Mesendoderm (in vitro differentiated cells): ENCODE measurements at regions not wholly inside any gene's neighbourhood (a gene's known extent, or its start where the extent isn't known, plus 50 kb on each side); places are given as distances from the start of the nearest gene placed in this dataset.

Source experiments
- DNase-seq: peaks from one replicate; pipeline ENCODE4 v3.0.0; 2013
- H2AK5ac ChIP-seq: 2 replicates; pipeline ENCODE4 v1.6.1; 2013; ENCODE audit warnings: low read length, inconsistent platforms
- H2BK120ac ChIP-seq: 2 replicates; pipeline ENCODE4 v1.6.1; 2013; ENCODE audit warnings: low read depth, mild to moderate bottlenecking, low read length, moderate library complexity, mixed read lengths
- H2BK15ac ChIP-seq: replicated peaks from 2 replicates; pipeline ENCODE4 v1.6.1; 2013; ENCODE audit warnings: low read depth, mild to moderate bottlenecking, moderate library complexity
- H2BK5ac ChIP-seq: 2 replicates; pipeline ENCODE4 v1.6.1; 2013; ENCODE audit warnings: low read length, inconsistent platforms
- H3K18ac ChIP-seq: 2 replicates; pipeline ENCODE4 v1.6.1; 2013; ENCODE audit warnings: mild to moderate bottlenecking, low read length, mixed read lengths
- H3K23ac ChIP-seq: one replicate; pipeline ENCODE4 v1.6.1; 2013; ENCODE audit warnings: low read length
- H3K27ac ChIP-seq: 2 replicates; pipeline ENCODE4 v1.5.1; 2013; ENCODE audit warnings: low read depth, mild to moderate bottlenecking, inconsistent platforms, low read length, moderate library complexity
- H3K27me3 ChIP-seq: 2 replicates; pipeline ENCODE4 v1.6.1; 2013; ENCODE audit warnings: low read length, control low read depth, mild to moderate bottlenecking, inconsistent platforms; ENCODE audit not compliant: insufficient read depth, poor library complexity
- H3K36me3 ChIP-seq: 2 replicates; pipeline ENCODE4 v1.6.1; 2013; ENCODE audit warnings: low read length, inconsistent platforms; ENCODE audit not compliant: control insufficient read depth, insufficient read depth
- H3K4ac ChIP-seq: one replicate; pipeline ENCODE4 v1.6.1; 2013; ENCODE audit warnings: low read depth, mild to moderate bottlenecking, low read length, moderate library complexity
- H3K4me1 ChIP-seq: 2 replicates; pipeline ENCODE4 v1.6.1; 2013; ENCODE audit warnings: low read depth, low read length, inconsistent platforms; ENCODE audit not compliant: control insufficient read depth
- H3K4me2 ChIP-seq: 2 replicates; pipeline ENCODE4 v1.6.1; 2013; ENCODE audit warnings: low read length
- H3K4me3 ChIP-seq: 2 replicates; pipeline ENCODE4 v1.5.1; 2013; ENCODE audit warnings: mild to moderate bottlenecking, low read length
- H3K56ac ChIP-seq: one replicate; pipeline ENCODE4 v1.6.1; 2013; ENCODE audit warnings: low read length
- H3K79me1 ChIP-seq: 2 replicates; pipeline ENCODE4 v1.6.1; 2013; ENCODE audit warnings: low read length, inconsistent platforms
- H3K79me2 ChIP-seq: 2 replicates; pipeline ENCODE4 v1.6.1; 2013; ENCODE audit warnings: mild to moderate bottlenecking, low read length; ENCODE audit not compliant: control insufficient read depth, insufficient read depth
- H3K9ac ChIP-seq: 2 replicates; pipeline ENCODE4 v1.6.1; 2013; ENCODE audit warnings: low read length, inconsistent platforms
- H4K5ac ChIP-seq: one replicate; pipeline ENCODE4 v1.6.1; 2013; ENCODE audit warnings: low read length
- H4K8ac ChIP-seq: one replicate; pipeline ENCODE4 v1.6.1; 2013; ENCODE audit warnings: low read depth, mild to moderate bottlenecking, control low read depth, low read length, moderate library complexity
- WGBS: extraction: QIAGEN DNeasy Blood & Tissue Kit; methylation state at CpG from one replicate; pipeline ENCODE4 v1.1.7; 2013; ENCODE audit warnings: low lambda C conversion rate, missing lambda C conversion rate; ENCODE audit not compliant: insufficient coverage; ENCODE audit errors: extremely low coverage; 5-methylcytosine and 5-hydroxymethylcytosine counted together

DNA sequence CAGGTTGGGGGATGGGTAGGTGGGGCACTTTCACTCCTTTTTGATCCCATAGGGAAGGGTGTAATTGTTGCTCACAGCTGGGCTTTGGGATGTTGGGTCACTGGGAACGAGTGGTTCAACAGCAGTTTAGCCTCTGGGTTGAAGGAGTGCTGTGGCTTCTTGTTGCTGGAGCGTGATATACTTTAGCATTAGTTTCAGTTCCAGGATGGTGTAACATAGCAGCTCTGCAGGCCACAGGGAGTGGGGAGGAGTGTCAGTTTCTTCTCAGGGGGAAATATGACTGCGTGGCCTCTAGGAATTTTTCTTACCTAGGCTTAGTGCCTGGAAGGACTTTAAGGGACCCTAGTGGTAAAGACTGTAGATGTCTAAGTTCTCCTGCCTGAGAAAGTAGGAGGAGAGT lies 1105.3 kb upstream of the TMPRSS15 start:
- Histone ChIP-seq H2BK120ac (no peak overlapping the region), H3K4me2 (no peak overlapping the region), H3K23ac (no peak overlapping the region), H3K9ac (no peak overlapping the region), H3K27me3 (no peaks in the 10 kb centered on the region), H2BK5ac (no peak overlapping the region), H3K56ac (no peak overlapping the region), H3K4ac (no peak overlapping the region), H3K79me1 (no peaks in the 10 kb centered on the region), H3K27ac (no peak overlapping the region), H3K4me1 (no peaks in the 10 kb centered on the region), H3K36me3 (no peaks in the 10 kb centered on the region), H4K8ac (no peak overlapping the region), H3K18ac (no peak overlapping the region), H2AK5ac (no peak overlapping the region), H2BK15ac (no peak overlapping the region), H4K5ac (no peak overlapping the region), H3K4me3 (no peak overlapping the region), H3K79me2 (no peaks in the 10 kb centered on the region)
- no peak for DNase-seq
- no CpG with 5 or more reads among the region's 3 CpGs for WGBS

DNA sequence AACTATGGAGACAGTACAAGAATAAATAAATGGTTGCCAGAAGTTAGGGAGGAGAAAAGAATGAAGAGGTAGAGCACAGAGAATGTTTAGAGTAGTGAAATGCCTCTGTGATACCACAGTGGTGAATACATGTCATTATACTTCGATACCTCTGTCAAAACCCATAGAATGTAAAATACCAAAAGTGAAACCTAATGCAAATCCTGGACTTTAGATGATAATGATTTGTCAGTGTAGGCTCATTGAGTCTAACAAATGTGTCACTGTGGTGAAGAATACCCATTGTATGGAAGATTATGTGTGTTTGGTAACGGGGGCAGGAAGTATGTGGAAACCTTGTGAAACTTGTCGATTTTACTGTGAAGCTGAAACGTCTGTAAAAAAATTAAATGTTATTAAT lies 1106.5 kb upstream of the TMPRSS15 start:
- WGBS, result no CpG with 5 or more reads among the region's 4 CpGs
- Histone ChIP-seq H2BK15ac (no peak overlapping the region), H4K8ac (no peak overlapping the region), H3K4me2 (no peak overlapping the region), H3K79me1 (no peaks in the 10 kb centered on the region), H3K27ac (no peak overlapping the region), H4K5ac (no peak overlapping the region), H3K23ac (no peak overlapping the region), H3K4me1 (no peaks in the 10 kb centered on the region), H3K4ac (no peak overlapping the region), H3K56ac (no peak overlapping the region), H3K36me3 (no peaks in the 10 kb centered on the region), H2AK5ac (no peak overlapping the region), H3K4me3 (no peak overlapping the region), H3K27me3 (no peaks in the 10 kb centered on the region), H3K79me2 (no peaks in the 10 kb centered on the region), H2BK5ac (no peak overlapping the region), H2BK120ac (no peak overlapping the region), H3K18ac (no peak overlapping the region), H3K9ac (no peak overlapping the region)
- no peak for DNase-seq

DNA sequence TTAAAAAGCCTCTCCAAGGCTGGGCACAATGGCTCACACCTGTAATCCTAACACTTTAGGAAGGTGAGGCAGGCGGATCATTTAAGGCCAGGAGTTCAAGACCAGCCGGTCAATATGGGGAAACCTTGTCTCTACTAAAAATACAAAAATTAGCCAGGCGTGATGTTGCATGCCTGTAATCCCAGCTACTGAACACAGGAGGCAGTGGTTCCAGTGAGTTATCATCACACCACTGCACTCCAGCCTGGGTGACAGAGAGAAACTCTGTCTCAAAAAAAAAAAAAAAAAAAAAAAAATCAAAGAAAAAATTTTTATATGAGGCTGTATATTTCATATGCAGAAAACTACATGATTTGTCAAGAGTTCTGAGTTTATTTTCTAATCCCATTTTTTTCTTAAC lies 1107.1 kb upstream of the TMPRSS15 start:
- Histone ChIP-seq H3K56ac (no peak overlapping the region), H2BK120ac (no peak overlapping the region), H3K4me1 (no peaks in the 10 kb centered on the region), H3K18ac (no peak overlapping the region), H2BK5ac (no peak overlapping the region), H4K5ac (no peak overlapping the region), H4K8ac (no peak overlapping the region), H3K23ac (no peak overlapping the region), H3K4ac (no peak overlapping the region), H3K36me3 (no peaks in the 10 kb centered on the region), H3K79me2 (no peaks in the 10 kb centered on the region), H3K4me2 (no peak overlapping the region), H3K4me3 (no peak overlapping the region), H3K27ac (no peak overlapping the region), H2BK15ac (no peak overlapping the region), H3K9ac (no peak overlapping the region), H2AK5ac (no peak overlapping the region), H3K27me3 (no peaks in the 10 kb centered on the region), H3K79me1 (no peaks in the 10 kb centered on the region)
- no CpG with 5 or more reads among the region's 3 CpGs for WGBS
- DNase-seq, result peak; percentile 13

DNA sequence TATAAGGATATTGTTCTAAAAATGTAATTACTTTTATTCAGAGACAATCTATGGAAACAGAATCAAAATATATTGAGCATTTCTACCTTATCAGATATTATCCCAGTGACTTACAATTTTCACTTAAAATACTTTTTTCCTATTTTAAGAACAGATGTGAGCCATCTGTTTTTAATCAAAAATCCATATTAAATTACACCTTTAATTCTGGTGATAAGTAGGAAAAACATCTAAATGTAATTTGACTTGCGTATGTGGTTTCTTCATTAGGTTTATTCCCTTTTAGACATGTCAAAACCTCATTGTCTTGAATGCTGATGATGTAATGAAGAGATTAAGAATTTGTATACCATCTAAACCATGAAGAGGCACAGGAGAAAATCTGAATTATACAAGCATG lies 1118.8 kb upstream of the TMPRSS15 start:
- no peaks in the 10 kb centered on the region for H3K79me2 ChIP-seq
- no peak overlapping the region for H3K4me3 ChIP-seq
- H2BK5ac ChIP-seq, result no peak overlapping the region
- no peak overlapping the region for H3K18ac ChIP-seq
- no peak overlapping the region for H2AK5ac ChIP-seq
- H3K56ac ChIP-seq, result no peak overlapping the region
- no peak overlapping the region for H3K4ac ChIP-seq
- H3K9ac ChIP-seq, result no peak overlapping the region
- H3K79me1 ChIP-seq, result no peaks in the 10 kb centered on the region
- no peak overlapping the region for H4K8ac ChIP-seq
- no peak overlapping the region for H3K23ac ChIP-seq
- H3K4me1 ChIP-seq, result no peaks in the 10 kb centered on the region
- WGBS, result no CpG with 5 or more reads among the region's 1 CpG
- H3K27ac ChIP-seq, result no peak overlapping the region
- H2BK120ac ChIP-seq, result no peak overlapping the region
- no peak overlapping the region for H4K5ac ChIP-seq
- H3K27me3 ChIP-seq, result no peaks in the 10 kb centered on the region
- H3K4me2 ChIP-seq, result no peak overlapping the region
- no peaks in the 10 kb centered on the region for H3K36me3 ChIP-seq
- H2BK15ac ChIP-seq, result no peak overlapping the region
- no peak for DNase-seq

DNA sequence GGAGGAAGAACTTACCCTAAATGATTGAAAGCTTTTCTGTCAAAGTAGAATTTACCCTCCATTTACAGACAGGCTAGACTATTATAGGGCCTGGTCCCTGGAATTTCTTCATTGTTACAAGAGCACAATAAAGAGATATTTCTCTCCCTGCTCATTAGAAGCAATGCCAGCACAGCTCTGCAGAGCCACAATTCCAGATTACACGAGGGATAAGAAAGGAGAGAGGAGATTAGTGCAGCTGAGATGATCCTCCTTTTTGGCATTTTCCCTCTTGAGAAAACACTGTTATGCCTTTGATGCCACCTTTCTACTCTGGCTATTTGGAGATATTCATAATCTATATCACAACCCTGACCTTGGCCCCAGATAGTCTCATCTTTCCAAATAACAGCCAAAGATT lies 1119.5 kb upstream of the TMPRSS15 start:
- no peak overlapping the region for H3K4me3 ChIP-seq
- no peak overlapping the region for H3K56ac ChIP-seq
- H3K27ac ChIP-seq, result no peak overlapping the region
- no peaks in the 10 kb centered on the region for H3K27me3 ChIP-seq
- no peak overlapping the region for H4K5ac ChIP-seq
- H3K79me1 ChIP-seq, result no peaks in the 10 kb centered on the region
- H3K4ac ChIP-seq, result no peak overlapping the region
- H2BK15ac ChIP-seq, result no peak overlapping the region
- no peak overlapping the region for H3K23ac ChIP-seq
- H2BK5ac ChIP-seq, result no peak overlapping the region
- H4K8ac ChIP-seq, result no peak overlapping the region
- no peak for DNase-seq
- no peak overlapping the region for H3K18ac ChIP-seq
- H2AK5ac ChIP-seq, result no peak overlapping the region
- no CpG with 5 or more reads among the region's 1 CpG for WGBS
- H3K36me3 ChIP-seq, result no peaks in the 10 kb centered on the region
- no peak overlapping the region for H2BK120ac ChIP-seq
- H3K4me2 ChIP-seq, result no peak overlapping the region
- no peaks in the 10 kb centered on the region for H3K4me1 ChIP-seq
- no peaks in the 10 kb centered on the region for H3K79me2 ChIP-seq
- no peak overlapping the region for H3K9ac ChIP-seq

DNA sequence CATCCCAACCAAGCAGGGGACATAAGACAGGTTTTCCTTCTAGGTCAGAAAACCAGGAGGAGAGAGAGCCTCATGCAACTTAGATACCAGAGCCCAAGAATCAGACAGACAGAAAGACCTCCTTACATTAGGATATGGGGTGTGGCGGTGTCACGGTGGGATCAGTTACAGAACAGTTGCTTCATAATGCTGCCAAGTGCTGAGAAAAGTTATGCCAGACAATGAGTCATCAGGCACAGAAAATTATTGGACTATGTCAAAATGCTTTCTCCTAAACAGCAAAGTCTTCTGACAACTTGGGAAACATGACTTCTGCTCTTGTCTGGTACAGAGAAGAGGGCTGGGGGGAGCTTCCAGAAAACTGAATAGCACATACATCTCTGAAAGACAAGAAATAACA lies 1120.2 kb upstream of the TMPRSS15 start:
- Histone ChIP-seq H3K4me3 (no peak overlapping the region), H3K79me1 (no peaks in the 10 kb centered on the region), H3K18ac (no peak overlapping the region), H2BK5ac (no peak overlapping the region), H3K9ac (no peak overlapping the region), H3K4ac (no peak overlapping the region), H3K4me1 (no peaks in the 10 kb centered on the region), H4K5ac (no peak overlapping the region), H2AK5ac (no peak overlapping the region), H3K27me3 (no peaks in the 10 kb centered on the region), H2BK120ac (no peak overlapping the region), H2BK15ac (no peak overlapping the region), H3K27ac (no peak overlapping the region), H3K56ac (no peak overlapping the region), H4K8ac (no peak overlapping the region), H3K36me3 (no peaks in the 10 kb centered on the region), H3K4me2 (no peak overlapping the region), H3K23ac (no peak overlapping the region), H3K79me2 (no peaks in the 10 kb centered on the region)
- DNase-seq, result no peak
- no CpG with 5 or more reads among the region's 2 CpGs for WGBS
